WTC11 (cell line): ENCODE measurements at regions not wholly inside any gene's neighbourhood (a gene's known extent, or its start where the extent isn't known, plus 50 kb on each side); places are given as distances from the start of the nearest gene placed in this dataset.

Experiments used
- CBFB ChIP-seq: sonication (generic); formaldehyde crosslinking; IDR thresholded peaks from 2 replicates; pipeline ENCODE4 v1.8.1; 2022; ENCODE audit warnings: mild to moderate bottlenecking, low read depth, missing genetic modification reagents
- CTCF ChIP-seq: fragments of 200-600 bp; IDR thresholded peaks from 2 replicates; pipeline ENCODE4 v1.8.0; 2022; ENCODE audit warnings: antibody characterized with exemption
- ESRRA ChIP-seq: sonication (generic); formaldehyde crosslinking; IDR thresholded peaks from 2 replicates; pipeline ENCODE4 v1.8.1; 2022; ENCODE audit warnings: mild to moderate bottlenecking, missing genetic modification reagents, borderline replicate concordance
- IRF2 ChIP-seq: sonication (generic); formaldehyde crosslinking; IDR thresholded peaks from 2 replicates; pipeline ENCODE4 v1.8.0; 2022; ENCODE audit warnings: low read depth, missing genetic modification reagents, borderline replicate concordance
- USF2 ChIP-seq: sonication (generic); formaldehyde crosslinking; IDR thresholded peaks from 2 replicates; pipeline ENCODE4 v1.8.1; 2023; ENCODE audit warnings: mild to moderate bottlenecking, missing genetic modification reagents, moderate library complexity
- TF ChIP-seq, protein P1 (sequence below): sonication (generic); formaldehyde crosslinking; IDR thresholded peaks from 2 replicates; pipeline ENCODE4 v1.8.1; 2023; ENCODE audit warnings: mild to moderate bottlenecking, missing genetic modification reagents, moderate library complexity

- no peak for TF ChIP-seq CTCF
- TF ChIP-seq CBFB (CRISPR knock-in tag) = no peak
- TF ChIP-seq, protein P1, sequence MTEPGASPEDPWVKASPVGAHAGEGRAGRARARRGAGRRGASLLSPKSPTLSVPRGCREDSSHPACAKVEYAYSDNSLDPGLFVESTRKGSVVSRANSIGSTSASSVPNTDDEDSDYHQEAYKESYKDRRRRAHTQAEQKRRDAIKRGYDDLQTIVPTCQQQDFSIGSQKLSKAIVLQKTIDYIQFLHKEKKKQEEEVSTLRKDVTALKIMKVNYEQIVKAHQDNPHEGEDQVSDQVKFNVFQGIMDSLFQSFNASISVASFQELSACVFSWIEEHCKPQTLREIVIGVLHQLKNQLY (CRISPR knock-in tag) = no peak
- no peak for TF ChIP-seq IRF2
- no peak for TF ChIP-seq ESRRA (CRISPR knock-in tag)
- TF ChIP-seq USF2 (CRISPR knock-in tag) = no peak
Measured at GRCh38 chr11:22459048-22459447, 120.9 kb downstream of the SLC17A6 start.
